Smooth muscle cell (in vitro differentiated cells): ENCODE measurements at regions not wholly inside any gene's neighbourhood (a gene's known extent, or its start where the extent isn't known, plus 50 kb on each side); places are given as distances from the start of the nearest gene placed in this dataset.

ENCODE experiments used
- DNase-seq: peaks from one replicate; lab custom pipeline; 2025; ENCODE audit not compliant: unreplicated experiment; lab: John Stamatoyannopoulos, UW
- H2AFZ ChIP-seq: fragments of 200-600 bp; sonication (generic); 2 replicates; pipeline ENCODE4 v1.6.0; 2016; ENCODE audit warnings: antibody characterized with exemption, low read depth, mild to moderate bottlenecking
- H3F3A ChIP-seq: fragments of 200-600 bp; sonication (generic); 2 replicates; pipeline ENCODE4 v1.6.0; 2017; ENCODE audit warnings: antibody characterized with exemption, low read depth
- H3K27ac ChIP-seq: fragments of 200-600 bp; sonication (generic); 2 replicates; pipeline ENCODE4 v1.5.1; 2016; ENCODE audit warnings: low read depth, mild to moderate bottlenecking
- H3K27me3 ChIP-seq: fragments of 200-600 bp; sonication (generic); 2 replicates; pipeline ENCODE4 v1.6.1; 2016; ENCODE audit warnings: low read depth, mild to moderate bottlenecking
- H3K36me3 ChIP-seq: fragments of 200-600 bp; sonication (generic); 2 replicates; pipeline ENCODE4 v1.5.1; 2016; ENCODE audit warnings: low read depth
- H3K4me1 ChIP-seq: fragments of 200-600 bp; sonication (generic); 2 replicates; pipeline ENCODE4 v1.5.1; 2016; ENCODE audit warnings: low read depth
- H3K4me2 ChIP-seq: fragments of 200-600 bp; sonication (generic); 2 replicates; pipeline ENCODE4 v1.6.0; 2016; ENCODE audit warnings: mild to moderate bottlenecking
- H3K4me3 ChIP-seq: fragments of 200-600 bp; sonication (generic); 2 replicates; pipeline ENCODE4 v1.5.1; 2016; ENCODE audit warnings: mild to moderate bottlenecking
- H3K79me2 ChIP-seq: fragments of 200-600 bp; sonication (generic); 2 replicates; pipeline ENCODE4 v1.6.0; 2016; ENCODE audit warnings: low read depth, mild to moderate bottlenecking
- H3K9ac ChIP-seq: fragments of 200-600 bp; sonication (generic); 2 replicates; pipeline ENCODE4 v1.6.0; 2016; ENCODE audit warnings: low read depth
- H3K9me3 ChIP-seq: fragments of 200-600 bp; sonication (generic); replicated peaks from 2 replicates; pipeline ENCODE4 v1.5.1; 2016; ENCODE audit warnings: low read depth
- H4K20me1 ChIP-seq: fragments of 200-600 bp; sonication (generic); 2 replicates; pipeline ENCODE4 v1.6.0; 2016; ENCODE audit warnings: low read depth
- CTCF ChIP-seq: fragments of 200-600 bp; sonication (generic); IDR thresholded peaks from 2 replicates; pipeline ENCODE4 v1.5.1; 2017; ENCODE audit warnings: borderline replicate concordance, mild to moderate bottlenecking, antibody characterized with exemption; ENCODE audit not compliant: insufficient read depth, poor library complexity, severe bottlenecking
- WGBS: methylation state at CpG from one replicate; pipeline ENCODE4 v1.1.7; 2016; ENCODE audit warnings: low lambda C conversion rate; 5-methylcytosine and 5-hydroxymethylcytosine counted together

DNA sequence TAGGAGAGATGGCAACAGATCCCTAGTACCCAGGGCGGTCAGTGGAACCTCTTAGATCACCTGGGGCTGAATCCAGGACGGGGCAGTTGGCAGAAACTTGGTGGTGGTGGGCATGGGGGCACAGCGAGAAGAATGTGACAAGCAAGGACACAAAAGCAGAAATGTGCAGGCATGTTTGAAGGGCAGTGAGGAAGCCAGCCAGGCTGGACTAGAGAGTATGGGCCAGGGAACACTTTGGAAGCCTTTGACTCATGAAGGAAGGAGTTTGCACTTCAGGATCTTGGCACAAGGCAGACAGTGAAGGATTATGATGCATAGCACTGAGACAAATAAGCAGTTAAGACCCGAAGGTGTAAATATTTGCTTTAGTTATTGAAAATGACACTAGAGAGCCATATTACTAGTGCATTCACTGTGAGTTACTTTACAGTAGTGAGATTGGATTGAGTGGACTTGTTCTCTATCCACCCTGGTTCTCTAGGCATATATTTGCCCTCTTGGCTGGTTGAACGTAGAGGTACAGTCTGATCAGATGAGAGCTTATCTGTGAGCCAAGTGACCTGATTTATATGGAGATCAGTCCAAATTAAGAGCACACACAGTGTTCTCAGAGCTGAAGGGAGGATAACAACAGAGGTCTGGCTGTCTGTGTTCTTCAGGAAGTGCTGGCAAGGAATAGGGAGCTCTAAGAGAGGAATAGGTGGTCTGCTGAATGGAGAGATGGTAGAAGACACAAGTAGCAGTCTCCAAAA is 210.4 kb downstream of the SNX19 start:
- 89% methylated on average over 5 of the region's 5 CpGs for WGBS
- Histone ChIP-seq H3F3A (no peaks in the 10 kb centered on the region), H3K9ac (no peak overlapping the region), H3K27me3 (no peaks in the 10 kb centered on the region), H3K9me3 (no peaks in the 10 kb centered on the region), H3K4me3 (no peak overlapping the region), H3K4me1 (no peaks in the 10 kb centered on the region), H3K4me2 (no peak overlapping the region), H3K79me2 (no peaks in the 10 kb centered on the region), H4K20me1 (no peaks in the 10 kb centered on the region), H3K27ac (peak overlapping the region; percentile 18), H2AFZ (no peak overlapping the region), H3K36me3 (no peaks in the 10 kb centered on the region)
- no peak for DNase-seq
- no peak for TF ChIP-seq CTCF

GRCh38 chr11:130706572-130706971 is 209.7 kb downstream of the SNX19 start:
- H3K27me3 ChIP-seq = no peaks in the 10 kb centered on the region
- no peaks in the 10 kb centered on the region for H3K36me3 ChIP-seq
- no peak overlapping the region for H3K4me3 ChIP-seq
- no peak for DNase-seq
- no peak overlapping the region for H3K4me2 ChIP-seq
- TF ChIP-seq CTCF = no peak
- H2AFZ ChIP-seq = no peak overlapping the region
- no peak overlapping the region for H3K27ac ChIP-seq
- no peaks in the 10 kb centered on the region for H3K79me2 ChIP-seq
- H4K20me1 ChIP-seq = no peaks in the 10 kb centered on the region
- H3F3A ChIP-seq = no peaks in the 10 kb centered on the region
- no peaks in the 10 kb centered on the region for H3K9me3 ChIP-seq
- no peaks in the 10 kb centered on the region for H3K4me1 ChIP-seq
- 33% methylated on average over 5 of the region's 5 CpGs for WGBS
- H3K9ac ChIP-seq = no peak overlapping the region

DNA sequence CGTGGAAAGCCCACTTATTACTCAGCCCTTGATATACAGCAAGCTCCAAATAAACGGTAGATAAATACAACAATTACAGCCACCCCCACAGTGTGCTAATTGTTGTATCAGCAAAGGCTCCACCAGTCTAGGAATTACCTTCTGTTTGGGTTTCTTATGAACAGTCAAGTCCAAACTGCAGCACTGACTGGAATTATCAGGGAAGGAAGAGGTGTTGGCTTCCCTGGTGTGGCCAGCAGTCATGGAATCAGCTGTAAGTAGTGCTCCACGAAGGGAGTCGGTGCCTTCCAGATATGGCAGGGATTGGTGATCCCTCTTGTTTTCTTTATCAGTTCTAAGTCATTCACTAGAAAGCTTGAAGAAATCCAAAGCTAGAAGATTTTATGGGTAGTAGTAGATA is 209.1 kb downstream of the SNX19 start:
- Histone ChIP-seq H3K27ac (no peak overlapping the region), H3K27me3 (no peaks in the 10 kb centered on the region), H3K4me2 (no peak overlapping the region), H3F3A (no peaks in the 10 kb centered on the region), H3K9me3 (no peaks in the 10 kb centered on the region), H3K4me3 (no peak overlapping the region), H4K20me1 (no peaks in the 10 kb centered on the region), H2AFZ (no peak overlapping the region), H3K79me2 (no peaks in the 10 kb centered on the region), H3K9ac (no peak overlapping the region), H3K4me1 (no peaks in the 10 kb centered on the region), H3K36me3 (no peaks in the 10 kb centered on the region)
- DNase-seq = no peak
- no peak for TF ChIP-seq CTCF
- 78% methylated on average over 4 of the region's 4 CpGs for WGBS

GRCh38 chr11:130709531-130709930 is 206.7 kb downstream of the SNX19 start:
- Histone ChIP-seq H3K79me2 (no peaks in the 10 kb centered on the region), H3K27ac (no peak overlapping the region), H3K36me3 (no peaks in the 10 kb centered on the region), H4K20me1 (no peaks in the 10 kb centered on the region), H3K4me1 (no peaks in the 10 kb centered on the region), H3K9ac (no peak overlapping the region), H3K4me3 (no peak overlapping the region), H2AFZ (no peak overlapping the region), H3F3A (no peaks in the 10 kb centered on the region), H3K4me2 (no peak overlapping the region), H3K27me3 (no peaks in the 10 kb centered on the region), H3K9me3 (no peaks in the 10 kb centered on the region)
- TF ChIP-seq CTCF = no peak
- DNase-seq = no peak
- WGBS = 87% methylated on average over 4 of the region's 5 CpGs
